Cardiac muscle cell (in vitro differentiated cells and primary cell): ENCODE measurements at regions not wholly inside any gene's neighbourhood (a gene's known extent, or its start where the extent isn't known, plus 50 kb on each side); places are given as distances from the start of the nearest gene placed in this dataset.

Experiments
- DNase-seq, 2 donors: peaks; one replicate each; pipeline versions ENCODE4 v3.0.0 to v3.0.0-alpha.2; 2010 to 2017; ENCODE audit warnings: low read depth in 1 of 2, low spot score in 1 of 2
- H3K27ac ChIP-seq: fragments of 200-600 bp; sonication (generic); 2 replicates; pipeline ENCODE4 v1.5.1; 2016
- H3K27me3 ChIP-seq: fragments of 200-600 bp; sonication (generic); 2 replicates; pipeline ENCODE4 v1.6.0; 2016; ENCODE audit warnings: control low read depth
- H3K36me3 ChIP-seq: fragments of 200-600 bp; sonication (generic); 2 replicates; pipeline ENCODE4 v1.5.1; 2016; ENCODE audit warnings: control low read depth
- H3K4me1 ChIP-seq: fragments of 200-600 bp; sonication (generic); 2 replicates; pipeline ENCODE4 v1.8.1; 2017; ENCODE audit warnings: low read depth, mild to moderate bottlenecking, mixed run types
- H3K4me3 ChIP-seq: fragments of 200-600 bp; sonication (generic); 2 replicates; pipeline ENCODE4 v1.5.1; 2016; ENCODE audit warnings: mild to moderate bottlenecking
- H3K9me3 ChIP-seq: fragments of 200-600 bp; sonication (generic); 2 replicates; pipeline ENCODE4 v1.5.1; 2017; ENCODE audit warnings: low read depth, mild to moderate bottlenecking, control low read depth
- CTCF ChIP-seq: IDR thresholded peaks from 2 replicates; pipeline ENCODE4 v1.5.1; 2012; ENCODE audit warnings: low read depth, mild to moderate bottlenecking, low read length

GRCh38 chr5:2177244-2177643 lies 294.5 kb upstream of the IRX4 start:
- Histone ChIP-seq H3K27ac (no peak overlapping the region), H3K36me3 (no peaks in the 10 kb centered on the region), H3K4me1 (peaks cover 12% of the 10 kb centered on the region), H3K9me3 (no peaks in the 10 kb centered on the region), H3K4me3 (no peak overlapping the region), H3K27me3 (no peaks in the 10 kb centered on the region)
- no peak for DNase-seq
- TF ChIP-seq CTCF, result no peak

GRCh38 chr5:2176581-2176980 lies 293.9 kb upstream of the IRX4 start:
- no peak for TF ChIP-seq CTCF
- H3K27me3 ChIP-seq, result no peaks in the 10 kb centered on the region
- H3K4me1 ChIP-seq, result peaks cover 12% of the 10 kb centered on the region
- H3K4me3 ChIP-seq, result no peak overlapping the region
- no peak for DNase-seq
- H3K9me3 ChIP-seq, result no peaks in the 10 kb centered on the region
- no peaks in the 10 kb centered on the region for H3K36me3 ChIP-seq
- no peak overlapping the region for H3K27ac ChIP-seq

- TF ChIP-seq CTCF, result no peak
- Histone ChIP-seq H3K27me3 (no peaks in the 10 kb centered on the region), H3K4me3 (no peak overlapping the region), H3K27ac (no peak overlapping the region), H3K9me3 (no peaks in the 10 kb centered on the region), H3K36me3 (no peaks in the 10 kb centered on the region), H3K4me1 (peaks cover 12% of the 10 kb centered on the region)
- no peak for DNase-seq
These were observed 293.2 kb upstream of the IRX4 start for GRCh38 chr5:2175842-2176404.

GRCh38 chr5:2175041-2175440 lies 292.3 kb upstream of the IRX4 start:
- no peaks in the 10 kb centered on the region for H3K27me3 ChIP-seq
- no peaks in the 10 kb centered on the region for H3K36me3 ChIP-seq
- H3K27ac ChIP-seq, result no peak overlapping the region
- H3K4me3 ChIP-seq, result no peak overlapping the region
- no peak for DNase-seq
- peaks cover 12% of the 10 kb centered on the region for H3K4me1 ChIP-seq
- TF ChIP-seq CTCF, result no peak
- H3K9me3 ChIP-seq, result no peaks in the 10 kb centered on the region

GRCh38 chr5:2174538-2174937 lies 291.8 kb upstream of the IRX4 start:
- TF ChIP-seq CTCF, result no peak
- no peak overlapping the region for H3K27ac ChIP-seq
- H3K27me3 ChIP-seq, result no peaks in the 10 kb centered on the region
- no peaks in the 10 kb centered on the region for H3K36me3 ChIP-seq
- no peak for DNase-seq
- H3K9me3 ChIP-seq, result no peaks in the 10 kb centered on the region
- H3K4me1 ChIP-seq, result peaks cover 12% of the 10 kb centered on the region
- H3K4me3 ChIP-seq, result no peak overlapping the region
